NCI-H2029 treated with DMSO at 0.1 percent for 48 hours (cell line): ENCODE measurements at regions not wholly inside any gene's neighbourhood (a gene's known extent, or its start where the extent isn't known, plus 50 kb on each side); places are given as distances from the start of the nearest gene placed in this dataset.
A peak's percentile ranks its signal among the peaks of the same experiment; 100 is the strongest.
"Not testable (repeated sequence)": the region's sequence is repeated elsewhere in the genome, so short reads cannot be mapped to it uniquely, and the experiment has no call there.

Experiments used
- DNase-seq: peaks from one replicate; lab custom pipeline; 2025; lab: John Stamatoyannopoulos, UW

- DNase-seq, result no peak
Observed at GRCh38 chr11:49499117-49499516, 290.7 kb upstream of the FOLH1 start.

DNA sequence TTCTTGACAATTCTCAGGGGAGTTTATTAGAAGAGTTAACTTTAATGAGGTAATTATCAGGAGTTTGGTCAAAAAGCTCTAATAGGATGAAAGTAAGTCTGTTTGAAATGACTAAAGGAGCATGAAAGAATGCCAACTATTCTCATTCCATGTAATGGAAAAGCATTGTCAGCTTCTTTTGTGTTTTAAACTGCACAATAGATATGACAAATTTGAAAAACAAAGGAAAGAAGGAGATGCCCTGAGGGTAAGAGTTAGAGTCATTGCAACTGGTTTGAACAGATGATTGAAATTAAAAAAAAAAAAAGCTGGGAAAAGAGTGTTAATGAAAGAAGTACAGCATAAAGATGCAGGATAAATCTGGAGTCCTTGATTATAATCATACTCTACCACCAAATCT is 296.8 kb upstream of the FOLH1 start:
- DNase-seq, result no peak

DNA sequence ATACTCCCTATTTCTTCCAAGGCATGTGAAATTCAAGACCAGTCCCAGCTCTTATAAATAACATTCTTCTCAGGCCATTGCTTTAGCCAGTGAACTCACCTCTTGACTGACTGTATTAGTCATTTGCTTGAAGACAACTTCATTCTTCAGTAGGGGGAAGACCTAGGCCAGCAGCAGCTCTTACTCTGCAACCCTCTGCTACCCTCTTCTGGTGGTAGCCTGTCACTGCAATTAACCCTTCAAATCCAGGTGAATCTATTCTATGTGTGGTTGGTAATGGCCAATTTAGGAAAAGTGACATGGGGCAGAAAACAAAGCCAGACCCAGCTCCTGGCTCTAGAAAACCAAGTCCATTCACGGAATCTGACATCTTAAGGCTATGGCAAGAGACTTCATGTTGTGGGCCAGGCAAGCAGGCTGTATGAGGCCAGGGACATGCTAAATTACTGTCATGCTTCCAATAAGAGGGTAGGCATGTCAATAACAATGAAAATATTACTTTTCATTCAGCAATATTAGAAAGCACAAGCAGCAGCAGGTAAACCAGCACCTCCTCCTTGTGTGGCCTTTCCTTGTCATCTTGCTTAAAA is 317.9 kb upstream of the FOLH1 start:
- peak; percentile 1 for DNase-seq

DNA sequence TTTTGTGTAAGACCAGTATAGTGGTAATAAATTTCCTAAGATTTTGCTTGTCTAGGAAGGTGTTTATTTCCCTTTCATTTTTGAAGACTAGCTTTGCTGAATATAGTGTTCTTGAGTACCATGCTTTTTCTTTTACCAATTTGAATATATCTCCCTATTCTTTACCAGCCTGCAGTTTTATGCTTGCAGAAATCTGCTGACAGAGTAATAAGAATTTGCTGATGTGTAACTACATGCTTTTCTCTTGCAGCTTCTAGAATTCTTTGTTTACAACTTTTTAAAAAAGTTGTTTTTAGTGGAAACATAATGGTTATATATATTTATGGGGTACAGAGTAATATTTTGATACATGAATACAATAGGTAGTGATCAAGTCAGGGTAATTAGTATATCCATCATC is 324.8 kb upstream of the FOLH1 start:
- no peak for DNase-seq

DNA sequence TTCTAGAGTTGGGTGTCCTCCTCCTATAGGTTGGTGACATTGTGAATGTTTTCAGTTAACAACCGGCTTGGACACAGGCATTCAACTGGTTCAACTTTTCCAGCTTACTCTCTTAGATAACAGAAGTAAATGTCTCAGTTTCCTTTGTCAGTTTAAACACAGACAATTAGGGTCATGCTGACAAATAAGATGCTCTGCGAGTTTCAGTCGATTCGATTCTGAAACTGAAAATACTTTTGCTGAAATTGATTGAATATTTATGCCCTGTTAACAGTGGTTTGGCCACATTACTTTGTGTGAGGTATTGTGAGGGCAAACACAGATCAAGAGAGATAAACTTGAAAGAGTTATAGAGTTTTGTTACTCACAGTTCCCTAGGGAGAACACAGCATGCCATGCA is 330.5 kb upstream of the FOLH1 start:
- not testable (repeated sequence) for DNase-seq

- not testable (repeated sequence) for DNase-seq
Observed at GRCh38 chr11:49558261-49558847, 350.0 kb upstream of the FOLH1 start.

DNA sequence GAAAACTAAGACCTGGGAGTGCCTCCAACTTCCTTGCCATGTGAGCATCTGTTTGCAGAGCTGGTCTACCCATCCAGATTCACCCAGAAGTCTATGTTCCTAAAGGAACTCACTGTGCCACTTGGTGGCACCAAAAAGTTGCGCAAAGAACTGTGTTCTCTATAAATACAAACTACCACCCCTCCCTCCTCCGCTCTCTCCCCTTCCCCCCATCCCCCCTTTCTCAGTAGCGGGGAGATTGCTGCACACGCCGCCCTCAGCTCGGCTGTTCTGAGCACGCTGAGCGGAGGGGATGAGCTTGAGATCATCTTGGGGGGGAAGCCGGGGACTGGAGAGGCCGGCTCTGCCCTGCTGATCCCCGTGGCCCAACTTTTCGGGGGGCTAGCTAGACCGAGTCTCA is 352.2 kb upstream of the FOLH1 start:
- not testable (repeated sequence) for DNase-seq

DNA sequence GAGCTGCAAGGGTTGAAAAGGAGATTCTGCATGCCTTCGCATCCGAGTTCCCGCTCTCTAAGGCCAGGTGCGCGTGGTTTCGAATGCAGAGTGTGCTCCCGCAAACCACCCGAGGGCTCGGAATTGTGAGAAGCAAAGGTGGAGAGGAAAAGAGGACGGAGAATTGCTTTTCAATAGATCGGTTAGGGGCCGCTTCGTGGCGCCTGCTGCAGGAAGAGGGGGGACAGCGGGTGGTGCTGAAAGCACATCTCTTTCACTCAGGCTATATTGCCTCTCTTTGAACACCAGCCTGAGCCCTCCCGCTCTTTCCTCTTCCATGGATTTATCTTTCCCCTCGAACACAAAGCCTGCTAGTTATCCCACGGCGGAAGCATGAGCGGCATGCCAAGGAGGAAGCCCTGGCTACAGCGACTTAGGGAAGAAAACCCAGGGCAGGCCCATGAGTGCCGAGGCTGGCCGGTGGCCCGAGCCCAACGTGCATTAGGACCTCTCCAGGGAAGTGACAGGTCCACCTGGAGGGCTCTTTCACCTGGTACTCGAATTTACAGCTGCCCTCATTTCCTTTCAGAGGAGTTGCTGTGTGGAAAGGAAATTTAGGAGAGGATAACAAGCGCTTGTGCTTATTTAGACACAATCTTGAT is 353.0 kb upstream of the FOLH1 start:
- not testable (repeated sequence) for DNase-seq

DNA sequence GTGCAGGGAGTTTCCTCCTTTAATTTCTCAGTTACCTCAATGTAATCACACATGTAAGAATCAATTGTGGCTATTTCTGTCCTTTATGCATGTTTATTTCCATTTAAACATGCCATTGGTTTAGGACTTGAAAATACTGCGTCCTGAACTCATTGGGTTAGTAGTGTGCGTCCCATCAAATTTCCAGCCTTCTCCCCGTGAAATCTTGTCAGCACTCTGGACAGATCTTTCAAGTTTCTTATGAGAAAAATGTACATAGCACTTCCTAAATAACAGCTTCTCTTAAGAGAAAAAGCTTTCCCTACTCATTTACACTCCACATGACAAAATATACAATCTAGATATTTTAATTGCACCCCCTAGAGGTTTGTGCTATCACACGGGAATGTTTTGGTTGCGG is 353.9 kb upstream of the FOLH1 start:
- DNase-seq, result not testable (repeated sequence)

GRCh38 chr11:49579492-49579891 is 371.1 kb upstream of the FOLH1 start:
- DNase-seq, result not testable (repeated sequence)

- DNase-seq, result not testable (repeated sequence)
Observed at GRCh38 chr11:49585495-49585894, 366.7 kb upstream of the OR4C13 start.

DNA sequence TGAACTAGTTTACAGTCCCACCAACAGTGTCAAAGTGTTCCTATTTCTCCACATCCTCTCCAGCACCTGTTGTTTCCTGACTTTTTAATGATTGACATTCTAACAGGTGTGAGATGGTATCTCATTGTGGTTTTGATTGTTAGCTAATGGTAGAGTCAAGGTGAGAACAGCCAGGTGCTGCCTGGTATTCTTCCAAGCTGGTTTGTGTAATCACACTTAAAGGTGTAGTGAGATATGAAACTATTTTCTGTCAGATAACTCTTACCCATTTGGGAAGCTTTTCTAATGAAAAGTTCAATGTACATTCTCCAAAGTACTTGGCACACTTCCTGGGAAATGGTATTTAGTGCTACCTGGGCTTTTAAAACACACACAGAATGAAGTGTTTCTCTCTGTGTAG is 343.3 kb upstream of the OR4C13 start:
- not testable (repeated sequence) for DNase-seq

GRCh38 chr11:49623872-49624271 is 328.3 kb upstream of the OR4C13 start:
- not testable (repeated sequence) for DNase-seq

- DNase-seq, result not testable (repeated sequence)
Observed at GRCh38 chr11:49670705-49671104, 281.5 kb upstream of the OR4C13 start.

GRCh38 chr11:49702121-49702520 is 250.1 kb upstream of the OR4C13 start:
- not testable (repeated sequence) for DNase-seq

- DNase-seq, result not testable (repeated sequence)
Observed at GRCh38 chr11:49750447-49750846, 201.7 kb upstream of the OR4C13 start.

- DNase-seq, result not testable (repeated sequence)
Observed at GRCh38 chr11:49750960-49751359, 201.2 kb upstream of the OR4C13 start.

DNA sequence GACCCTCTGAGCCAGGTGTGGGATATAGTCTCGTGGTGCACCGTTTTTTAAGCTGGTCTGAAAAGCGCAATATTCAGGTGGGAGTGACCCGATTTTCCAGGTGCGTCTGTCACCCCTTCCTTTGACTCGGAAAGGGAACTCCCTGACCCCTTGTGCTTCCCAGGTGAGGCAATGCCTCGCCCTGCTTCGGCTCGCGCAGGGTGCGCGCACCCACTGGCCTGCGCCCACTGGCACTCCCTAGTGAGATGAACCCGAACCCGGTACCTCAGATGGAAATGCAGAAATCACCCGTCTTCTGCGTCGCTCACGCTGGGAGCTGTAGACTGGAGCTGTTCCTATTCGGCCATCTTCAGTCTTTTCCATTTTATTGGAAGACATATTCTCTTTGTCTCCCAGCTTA is 171.4 kb upstream of the OR4C13 start:
- DNase-seq, result not testable (repeated sequence)

DNA sequence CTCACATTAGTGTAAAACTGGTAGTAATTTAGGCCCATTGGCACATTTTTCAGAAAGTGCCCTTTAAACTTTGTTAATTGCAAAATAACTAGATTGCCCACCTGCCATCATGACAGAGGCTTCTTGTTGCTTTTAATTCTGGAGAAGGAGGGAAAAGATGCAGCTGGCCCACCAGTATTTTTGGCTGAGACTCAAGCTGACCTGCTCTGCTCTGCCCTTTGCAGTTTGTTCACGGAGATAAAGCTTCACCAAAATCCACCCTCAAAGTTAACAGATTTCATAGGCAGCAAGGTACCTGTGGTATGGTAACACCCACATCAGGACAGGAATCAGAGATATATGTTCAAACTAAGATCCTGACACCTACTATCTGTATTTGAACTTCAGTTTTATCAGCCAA is 170.2 kb upstream of the OR4C13 start:
- DNase-seq, result not testable (repeated sequence)

GRCh38 chr11:49783841-49784240 is 168.3 kb upstream of the OR4C13 start:
- DNase-seq, result not testable (repeated sequence)

GRCh38 chr11:49789787-49790186 is 162.4 kb upstream of the OR4C13 start:
- DNase-seq, result not testable (repeated sequence)

DNA sequence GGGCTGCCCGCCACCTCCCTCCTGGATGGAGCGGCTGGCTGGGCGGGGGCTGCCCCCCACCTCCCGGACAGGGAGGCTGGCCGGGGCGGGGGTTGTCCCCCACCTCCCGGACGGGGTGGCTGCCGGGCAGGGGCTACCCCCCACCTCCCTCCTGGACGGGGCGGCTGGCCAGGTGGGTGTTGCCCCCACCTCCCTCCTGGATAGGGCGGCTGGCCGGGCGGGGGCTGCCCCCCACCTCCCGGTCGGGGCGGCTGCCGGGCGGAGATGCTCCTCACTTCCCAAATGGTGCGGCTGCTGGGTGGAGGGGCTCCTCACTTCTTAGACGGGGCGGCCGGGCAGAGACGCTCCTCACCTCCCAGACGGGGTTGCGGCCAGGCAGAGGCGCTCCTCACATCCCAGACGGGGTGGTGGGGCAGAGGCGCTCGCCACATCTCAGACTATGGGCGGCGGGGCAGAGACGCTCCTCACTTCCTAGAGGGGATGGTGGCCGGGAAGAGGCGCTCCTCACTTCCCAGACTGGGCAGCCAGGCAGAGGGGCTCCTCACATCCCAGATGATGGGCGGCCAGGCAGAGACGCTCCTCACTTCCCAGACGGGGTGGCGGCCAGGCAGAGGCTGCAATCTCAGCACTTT is 153.9 kb upstream of the OR4C13 start:
- DNase-seq, result not testable (repeated sequence)
